ENCODE measurements at regions not wholly inside any gene's neighbourhood (a gene's known extent, or its start where the extent isn't known, plus 50 kb on each side); places are given as distances from the start of the nearest gene placed in this dataset.

- TF ChIP-seq TCF12 (IDR thresholded peaks at IDR 0.05; ENCODE audit: low read depth) (no peak), YY1 (IDR thresholded peaks at IDR 0.05; ENCODE audit: low read depth) (no peak)
Observed at GRCh38 chrX:144040793-144041192, 156.9 kb downstream of the UBE2NL start.

Measured in Ishikawa (cell line).